GM19025 (cell line): ENCODE measurements at regions not wholly inside any gene's neighbourhood (a gene's known extent, or its start where the extent isn't known, plus 50 kb on each side); places are given as distances from the start of the nearest gene placed in this dataset.

ENCODE experiments used
- ATAC-seq: cut with Tn5 transposase; IDR thresholded peaks from one replicate; pipeline ENCODE4 v1.9.1; 2021; ENCODE audit warnings: mild to moderate bottlenecking, low read depth, moderate library complexity; ENCODE audit not compliant: unreplicated experiment

DNA sequence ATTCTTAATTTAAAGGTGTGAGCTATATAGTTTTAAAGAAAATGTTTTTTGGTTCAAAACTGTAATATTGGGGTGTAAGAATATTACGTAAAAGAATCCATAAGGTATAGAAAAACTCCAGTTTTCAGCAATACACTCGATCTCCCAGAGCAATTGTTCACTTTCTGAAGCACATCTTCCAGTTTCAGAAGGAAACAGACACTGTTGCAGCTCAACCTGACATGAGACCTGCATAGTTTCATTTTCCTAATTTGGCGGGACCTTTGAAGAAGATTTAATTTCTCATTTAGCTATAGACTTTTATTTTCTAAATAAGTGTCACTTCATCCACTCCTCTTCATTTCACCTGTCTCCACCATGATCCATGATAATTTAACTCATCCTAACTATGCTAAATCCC, 281.5 kb downstream of the HTR1B start:
- ATAC-seq: no peak

DNA sequence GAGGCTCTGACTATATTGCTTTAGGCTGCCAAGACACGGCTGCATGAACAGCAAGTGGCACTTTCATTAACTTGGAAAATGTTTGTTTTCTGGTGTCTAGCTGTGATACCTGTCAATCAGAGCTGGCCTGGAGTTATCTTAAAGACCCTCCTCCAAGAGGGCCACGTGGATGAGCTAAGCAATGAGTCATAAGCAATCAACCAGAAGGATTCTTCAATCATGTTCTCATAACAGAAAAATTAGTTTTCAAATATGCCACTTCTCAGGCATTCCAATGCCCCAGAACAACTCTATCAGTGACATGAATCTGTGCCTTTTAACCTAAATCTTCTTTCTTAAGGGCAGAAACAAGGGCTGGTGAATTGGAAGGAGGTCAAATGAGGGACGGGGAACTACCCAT, 283.0 kb downstream of the HTR1B start:
- ATAC-seq: no peak

DNA sequence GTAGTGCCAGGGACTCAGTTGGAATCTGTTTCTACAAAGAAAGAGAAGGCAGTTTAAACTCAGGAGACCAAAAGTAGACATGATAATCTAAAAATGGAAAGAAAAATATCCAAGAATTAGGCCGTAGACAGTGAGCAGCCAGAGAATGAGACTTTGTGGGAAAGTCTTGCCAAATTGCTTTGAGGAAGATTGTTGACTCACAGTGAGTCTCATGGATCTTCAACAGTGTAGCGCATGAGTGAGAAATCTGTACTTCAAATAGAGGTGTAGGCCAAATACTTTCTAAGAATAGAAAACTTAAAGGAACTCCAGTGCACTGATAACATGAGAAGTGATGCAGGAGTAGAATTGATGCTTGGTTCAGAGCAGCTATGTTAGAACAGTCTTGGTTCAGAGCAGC, 284.5 kb downstream of the HTR1B start:
- no peak for ATAC-seq

DNA sequence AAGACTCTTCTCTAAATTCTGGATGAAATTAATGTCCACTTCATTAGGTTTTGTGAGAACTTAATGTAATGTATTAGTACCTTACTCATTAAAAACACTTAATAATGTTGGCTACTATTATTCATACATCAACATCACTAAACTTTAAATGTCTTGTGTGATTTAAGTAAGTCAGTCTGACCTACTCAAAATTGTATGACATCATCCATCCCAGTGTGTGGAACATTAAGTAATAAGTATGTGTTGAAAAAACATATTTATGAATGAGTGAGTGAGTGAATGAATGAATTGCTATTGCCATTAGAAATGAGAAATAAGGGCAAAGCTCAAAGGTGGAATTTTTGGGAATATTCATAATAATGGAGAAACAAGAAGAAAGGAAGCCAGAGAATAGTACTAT, 285.8 kb downstream of the HTR1B start:
- ATAC-seq: no peak

DNA sequence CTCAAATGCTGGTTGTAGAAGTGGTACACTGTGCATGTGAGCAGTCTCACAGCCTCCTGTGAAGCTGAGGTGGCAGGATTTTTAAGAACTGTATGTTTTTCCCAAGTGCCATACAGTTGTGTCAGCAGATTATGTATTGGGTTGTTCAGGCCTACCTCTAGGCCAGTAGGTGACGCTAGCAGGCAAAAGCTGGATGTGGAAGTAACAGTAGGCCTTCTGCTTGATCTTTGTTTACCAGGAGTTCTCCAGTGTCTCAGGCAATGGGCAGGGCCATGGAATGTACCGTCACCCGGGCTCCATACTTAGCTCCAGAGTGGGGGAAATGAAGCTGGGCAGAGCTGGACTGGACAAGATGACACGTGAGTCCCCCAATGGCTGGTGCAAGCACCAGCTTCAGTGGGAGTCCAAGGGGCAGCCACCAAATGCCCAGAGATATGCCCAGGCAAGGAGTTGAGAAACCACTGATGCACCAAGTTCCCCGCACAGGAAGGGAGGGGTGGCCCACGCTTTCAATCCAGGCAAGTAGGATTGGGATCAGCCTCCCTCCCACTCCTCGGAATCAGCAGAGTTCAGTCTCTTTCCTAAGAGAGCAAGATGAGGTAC, 289.7 kb downstream of the HTR1B start:
- no peak for ATAC-seq

DNA sequence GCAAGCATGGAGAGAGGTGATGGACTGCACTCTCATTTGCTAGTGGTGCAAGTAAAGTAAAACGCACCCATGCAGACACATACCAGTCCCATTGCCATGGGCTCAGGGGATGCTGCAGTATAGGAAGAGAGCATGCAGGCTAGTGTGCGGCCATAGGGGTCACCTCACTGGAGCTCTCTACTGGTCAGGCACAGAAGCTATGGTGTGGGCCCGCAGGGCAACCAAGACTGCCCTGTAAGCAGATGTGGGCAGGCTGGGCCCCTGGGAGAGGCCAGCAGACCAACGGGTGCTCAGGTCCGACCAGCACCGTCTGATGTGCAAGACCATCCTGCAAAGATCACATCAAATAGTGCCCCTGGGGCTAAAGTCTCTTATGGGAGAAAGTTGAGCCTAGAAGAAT, 290.7 kb downstream of the HTR1B start:
- ATAC-seq: no peak

DNA sequence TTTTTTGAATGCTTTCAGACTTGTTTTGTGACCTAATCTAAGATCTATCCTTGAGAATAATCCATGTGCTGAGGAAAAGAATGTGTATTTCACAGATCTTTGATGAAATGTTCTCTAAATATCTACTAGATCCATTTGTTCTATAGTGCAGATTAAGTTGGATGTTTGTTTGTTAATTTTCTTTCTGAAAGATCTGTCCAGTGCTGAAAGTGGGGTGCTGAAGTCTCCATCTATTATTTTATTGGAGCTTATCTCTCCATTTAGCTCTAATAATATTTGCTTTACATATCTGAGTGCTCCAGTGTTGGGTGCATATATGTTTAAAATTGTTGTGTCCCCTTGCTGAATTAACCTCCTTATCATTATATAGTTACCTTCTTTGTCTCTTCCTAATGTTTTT, 303.6 kb downstream of the HTR1B start:
- ATAC-seq: no peak

DNA sequence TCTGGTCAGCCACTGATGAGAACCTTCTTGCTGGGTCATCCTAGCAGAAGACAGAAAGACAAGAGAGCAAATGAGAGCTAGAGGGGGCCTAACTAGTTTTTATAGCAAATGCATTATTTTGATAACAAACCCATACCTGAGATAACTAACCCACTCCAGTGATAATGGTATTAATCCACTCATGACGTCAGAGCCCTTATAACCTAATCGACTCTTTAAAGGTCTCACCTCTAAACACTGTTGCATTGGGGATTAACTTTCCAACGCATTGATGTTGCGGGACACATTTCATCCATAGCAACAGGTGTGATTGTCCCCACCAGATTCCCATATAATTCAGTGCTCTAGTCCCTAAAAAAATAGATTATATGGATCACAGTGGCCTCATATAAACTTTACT, 312.1 kb downstream of the HTR1B start:
- ATAC-seq: no peak

DNA sequence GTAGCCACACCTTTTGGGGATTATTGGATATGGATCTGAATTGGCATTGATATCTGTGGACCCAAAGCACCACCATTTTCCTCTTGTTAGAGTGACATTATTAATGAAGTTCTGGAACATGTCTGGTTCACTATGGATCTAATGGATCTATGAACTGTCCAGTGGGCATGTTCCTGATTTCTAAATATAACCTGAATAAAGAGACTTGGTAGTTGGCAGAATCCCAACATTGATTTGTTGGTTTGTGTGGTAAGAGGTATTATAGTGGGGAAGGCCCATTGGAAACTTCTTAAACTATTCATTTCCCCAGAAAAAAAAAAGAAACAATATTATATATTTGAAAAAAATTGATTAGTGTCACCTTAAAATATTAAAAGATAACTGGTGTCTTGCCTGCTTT, 312.6 kb downstream of the HTR1B start:
- ATAC-seq: no peak

DNA sequence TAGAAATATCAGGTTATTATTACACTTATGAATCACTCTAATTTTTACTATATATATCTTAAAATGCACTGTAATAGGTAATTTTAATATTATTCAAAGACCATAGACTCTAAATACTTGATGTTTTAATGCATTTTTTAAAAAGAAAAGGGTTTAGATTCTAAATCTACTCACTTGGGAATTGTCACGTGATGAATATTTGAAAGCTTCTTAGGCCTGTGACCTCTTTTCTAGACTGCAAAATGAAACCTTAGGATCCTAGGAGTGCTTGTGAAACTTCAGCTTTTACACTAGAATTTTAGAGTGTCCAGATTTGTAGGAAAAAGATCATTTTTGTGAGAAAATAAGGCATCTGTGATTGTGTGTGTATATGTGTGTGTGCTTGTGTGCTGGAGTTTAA, 318.0 kb downstream of the HTR1B start:
- ATAC-seq: no peak

DNA sequence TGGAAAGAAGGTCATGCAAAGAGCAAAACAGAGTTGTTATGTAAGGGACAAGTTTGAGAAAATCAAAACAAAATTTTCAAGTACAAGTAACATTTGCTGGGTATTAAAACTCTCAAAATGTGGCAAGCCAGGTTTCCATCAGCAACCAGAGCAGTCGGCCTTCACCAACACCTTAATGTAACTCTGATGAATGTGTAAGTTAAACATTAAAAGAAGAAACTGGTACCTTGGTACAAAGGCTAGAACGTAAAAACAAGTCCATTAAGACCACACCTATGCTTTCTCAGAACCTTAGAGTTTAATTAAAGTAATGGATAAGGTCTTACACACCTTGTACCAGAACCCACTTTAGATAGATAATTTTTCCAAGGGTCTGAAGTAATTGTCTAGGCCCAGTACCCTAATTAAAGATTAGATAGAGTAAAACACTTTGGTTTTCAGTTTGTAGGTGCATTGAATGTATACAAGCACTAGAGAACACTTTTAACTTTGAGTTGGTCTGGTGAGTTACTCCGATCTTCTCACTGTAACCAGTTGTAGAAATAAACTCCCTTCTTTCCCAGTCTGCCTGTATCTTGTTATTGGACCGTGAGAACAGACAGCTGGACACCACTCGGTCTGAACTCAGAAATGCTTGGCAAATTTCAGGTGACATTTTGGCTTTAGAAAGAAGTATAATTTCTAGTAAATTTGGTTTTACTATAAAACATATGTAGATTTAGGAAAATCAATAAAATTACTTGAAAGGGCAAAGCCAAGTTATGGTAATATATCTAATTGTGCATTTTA, 319.4 kb downstream of the HTR1B start:
- ATAC-seq: no peak

DNA sequence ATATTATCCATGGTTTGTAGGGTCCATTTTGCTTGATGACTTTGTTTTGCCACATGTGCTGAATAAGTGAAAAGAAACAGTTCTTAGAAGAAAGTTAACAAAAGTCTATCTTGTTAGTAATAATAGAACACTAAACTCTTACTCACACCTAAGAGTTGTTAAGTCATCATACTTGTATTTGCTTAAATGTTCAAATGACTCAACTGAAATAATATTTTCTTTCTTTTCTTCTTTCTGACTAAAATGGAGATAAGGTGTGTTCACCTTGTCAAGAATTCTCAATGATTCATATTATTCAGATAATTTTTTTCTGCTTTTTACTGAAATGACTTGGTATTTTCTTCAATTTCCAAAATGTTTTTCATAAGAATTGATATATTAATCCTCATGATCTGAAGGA, 327.2 kb downstream of the HTR1B start:
- ATAC-seq: no peak

DNA sequence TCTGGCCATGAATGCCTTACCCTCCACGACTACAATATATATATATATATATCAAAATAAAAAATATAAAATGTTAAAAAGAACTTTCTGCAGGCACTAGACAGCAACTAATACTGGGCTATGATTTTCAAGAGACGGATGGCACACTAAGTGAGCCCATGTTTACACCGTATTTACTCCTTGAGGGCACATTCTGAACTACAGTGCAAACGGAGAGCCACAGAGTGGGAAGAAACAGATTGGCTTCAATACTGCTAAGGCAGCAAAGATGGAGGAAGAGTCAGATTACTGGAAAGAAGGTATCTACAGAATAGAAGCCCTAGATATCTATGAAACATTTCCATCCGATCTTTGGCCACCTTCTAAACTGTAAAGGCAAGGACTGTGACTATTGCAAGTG, 330.3 kb downstream of the HTR1B start:
- no peak for ATAC-seq

DNA sequence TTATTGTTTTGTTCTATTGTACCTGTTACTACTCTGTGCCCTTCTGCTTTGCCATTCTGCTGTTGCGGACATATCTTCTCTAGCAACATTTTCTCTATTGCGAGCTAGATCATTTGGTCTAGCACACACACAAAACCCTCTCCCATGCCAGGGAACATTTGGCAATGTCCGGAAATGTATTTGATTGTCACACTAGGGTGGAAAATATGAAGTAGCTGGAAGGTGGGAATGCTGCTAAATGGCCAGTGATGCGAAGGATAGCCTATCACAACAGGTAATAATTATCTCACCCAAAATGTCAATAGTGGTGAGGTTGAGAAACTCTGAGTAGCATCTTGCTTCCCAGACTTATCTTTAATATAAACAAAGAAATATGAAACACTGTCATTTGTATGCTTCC, 331.9 kb downstream of the HTR1B start:
- ATAC-seq: no peak

DNA sequence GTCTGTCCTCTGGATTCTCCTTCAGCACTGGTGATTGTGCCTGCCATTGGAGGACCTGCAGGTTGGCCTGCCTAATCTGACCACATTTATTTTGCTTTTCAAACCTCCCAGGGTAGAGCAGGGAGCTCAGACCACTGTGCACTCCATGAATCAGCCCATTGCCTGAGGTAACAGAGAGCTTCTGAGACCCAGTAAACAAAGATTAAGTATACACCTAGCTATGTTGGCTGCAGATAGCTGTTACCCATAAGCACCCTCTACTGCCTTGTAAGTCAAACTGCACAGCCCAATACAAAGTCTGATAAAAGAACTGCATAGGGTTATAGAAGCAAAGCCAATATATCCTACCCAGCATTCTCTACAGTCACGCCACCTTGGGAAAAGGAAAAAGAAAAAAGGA, 338.7 kb downstream of the HTR1B start:
- no peak for ATAC-seq

DNA sequence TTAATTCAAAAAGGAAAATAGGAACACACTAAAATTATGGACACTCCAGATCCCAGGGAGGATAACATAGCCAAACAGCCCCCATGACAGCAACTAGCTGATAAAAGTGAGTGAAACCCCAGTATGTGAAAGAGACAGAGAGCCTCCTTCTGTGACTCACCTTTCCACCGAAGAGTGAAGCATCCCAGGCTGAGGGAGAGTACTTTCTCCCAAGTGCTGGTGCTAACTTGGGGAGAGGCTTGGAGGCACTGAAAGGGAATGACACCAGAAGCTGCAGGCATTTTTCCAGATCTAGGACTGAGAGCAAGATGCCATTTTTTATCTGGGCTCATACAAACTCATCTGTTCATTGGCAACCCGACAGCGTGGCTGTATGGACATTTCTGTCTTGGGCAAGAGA, 339.8 kb downstream of the HTR1B start:
- no peak for ATAC-seq

DNA sequence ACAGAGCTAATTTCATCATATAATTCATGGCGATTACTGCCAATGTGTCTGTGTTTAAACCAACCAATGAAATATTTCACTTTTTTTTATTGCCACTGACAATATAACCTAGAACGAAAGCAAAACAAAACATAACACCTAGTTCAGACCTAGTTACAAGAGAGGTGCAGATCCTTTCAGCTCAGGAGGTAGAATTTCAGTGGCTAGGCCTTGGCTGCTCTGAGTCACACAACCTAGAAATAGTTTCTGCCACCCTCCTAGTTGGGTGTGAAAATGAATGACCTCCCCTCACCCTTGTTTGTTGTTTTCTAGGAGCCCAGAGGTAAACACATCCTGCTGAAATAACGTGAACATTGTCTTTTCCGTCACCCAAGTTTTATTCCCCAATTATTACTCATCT, 356.3 kb downstream of the HTR1B start:
- no peak for ATAC-seq

DNA sequence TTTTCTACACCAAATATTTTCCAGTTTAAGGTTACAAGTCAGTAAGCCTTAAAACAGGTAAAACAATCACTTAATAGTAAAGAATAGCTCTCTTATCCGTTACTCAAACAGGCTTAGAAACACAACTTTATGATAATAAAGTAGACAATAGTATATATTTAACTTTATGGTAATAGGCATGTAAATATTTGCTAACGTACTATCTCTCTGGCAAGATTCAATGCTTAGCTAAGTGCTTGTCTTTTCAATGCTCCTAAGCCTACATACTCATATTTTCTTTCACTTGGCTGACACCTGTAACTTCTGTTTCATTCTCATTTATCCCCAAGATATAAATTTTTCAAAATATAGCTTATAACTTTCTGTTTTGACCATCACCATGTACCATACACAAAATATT, 358.2 kb downstream of the HTR1B start:
- ATAC-seq: no peak

DNA sequence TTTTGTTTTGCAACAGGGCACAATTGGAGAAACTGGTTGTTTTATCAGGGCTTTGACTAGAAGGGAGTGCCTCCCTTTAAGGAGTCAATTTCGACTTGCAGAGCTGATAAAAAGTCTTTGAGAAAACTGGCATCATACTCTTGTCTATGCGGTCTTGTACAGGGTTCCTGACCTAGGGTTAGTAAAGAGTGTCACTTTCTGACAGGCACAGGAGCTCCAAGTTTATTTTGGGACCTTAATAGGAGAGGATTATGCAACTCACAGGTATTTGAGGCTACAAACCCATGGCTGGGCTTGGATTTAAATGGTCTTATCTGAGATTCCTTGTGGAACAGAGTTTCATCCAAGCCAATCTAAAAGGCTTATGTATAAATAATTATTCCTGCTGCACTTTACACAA, 365.4 kb downstream of the HTR1B start:
- ATAC-seq: no peak

DNA sequence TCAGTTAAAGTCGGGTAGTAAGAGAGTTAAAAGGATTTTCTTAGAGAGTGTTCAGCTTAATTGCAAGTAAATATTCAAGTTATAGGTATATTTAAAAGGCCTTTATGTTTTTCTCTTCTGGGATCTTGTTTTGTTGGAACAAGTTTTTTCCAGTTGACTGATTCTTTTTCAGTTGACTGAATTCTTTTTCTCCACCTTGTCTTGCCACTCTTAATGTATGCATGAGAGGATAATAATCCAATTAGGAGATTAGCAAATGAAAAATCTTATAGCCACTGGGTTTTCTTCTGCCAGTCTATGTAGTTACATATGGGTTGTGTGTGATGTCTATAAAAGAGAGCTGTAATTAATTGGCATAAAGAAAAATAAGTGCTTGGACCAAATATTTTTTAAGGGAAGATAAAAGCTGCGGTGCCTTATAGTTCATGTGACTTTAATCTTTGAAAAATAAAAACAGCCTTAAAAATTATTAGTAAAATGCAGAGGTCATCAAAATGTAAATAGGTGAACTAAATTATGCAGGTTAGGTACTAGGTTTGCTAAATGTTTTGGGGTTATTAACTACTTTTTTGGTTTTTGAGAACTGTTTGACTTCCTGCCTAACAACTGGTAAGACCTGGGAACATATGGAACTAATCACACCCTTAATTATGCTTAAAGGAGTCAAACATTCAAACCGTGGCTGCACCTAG, 367.2 kb downstream of the HTR1B start:
- no peak for ATAC-seq

DNA sequence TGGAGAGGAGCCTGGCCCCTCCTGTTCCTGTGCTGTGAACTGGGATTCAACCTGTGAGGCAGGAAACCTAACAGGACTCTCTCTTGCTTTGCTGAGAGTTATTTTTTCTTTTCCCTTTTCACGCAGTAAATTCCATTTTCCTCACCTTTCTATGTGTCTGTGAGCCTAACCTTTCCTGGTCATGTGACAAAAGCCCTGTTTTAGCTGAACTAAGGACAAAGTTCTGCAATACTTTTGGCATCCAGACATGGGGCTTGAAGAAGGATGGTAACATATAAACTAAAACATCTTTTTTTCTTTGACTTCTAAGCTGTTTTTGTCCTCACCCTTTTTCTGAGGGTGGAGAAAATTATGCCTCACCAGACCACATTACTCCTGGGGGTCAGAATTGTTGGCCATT, 368.5 kb downstream of the HTR1B start:
- no peak for ATAC-seq

DNA sequence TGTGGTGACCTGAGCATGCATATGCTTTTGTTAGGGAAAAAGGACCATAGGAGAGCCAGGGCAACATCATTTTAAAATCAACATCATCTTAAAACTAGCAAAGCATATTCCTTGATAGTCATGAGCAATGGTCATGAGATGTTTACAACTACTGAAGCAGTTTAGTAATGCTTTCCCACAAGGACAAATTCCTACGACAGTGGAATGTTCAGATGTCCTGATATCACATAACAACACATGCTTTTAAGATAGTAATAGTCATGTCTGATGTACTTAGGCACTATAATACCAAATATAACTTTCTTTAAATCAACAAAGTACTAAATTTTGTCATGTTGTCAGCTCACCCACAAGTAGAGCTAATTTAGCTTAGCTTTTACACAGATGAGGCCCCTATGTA, 370.3 kb downstream of the HTR1B start:
- no peak for ATAC-seq
